Lower leg skin (tissue), 4 donors: ENCODE measurements at regions not wholly inside any gene's neighbourhood (a gene's known extent, or its start where the extent isn't known, plus 50 kb on each side); places are given as distances from the start of the nearest gene placed in this dataset.

Experiments
- DNase-seq, 2 donors: peaks; one replicate each; pipeline ENCODE4 v3.0.0-alpha.2; 2019; ENCODE audit warnings: low spot score in 2 of 2
- H3K4me3 ChIP-seq: fragments of 200-600 bp; sonication (generic); 2 replicates; pipeline ENCODE4 v1.5.1; 2017; ENCODE audit warnings: mild to moderate bottlenecking, low read depth; ENCODE audit not compliant: poor library complexity, severe bottlenecking
- CTCF ChIP-seq, 3 donors: fragments of 450-650 bp; IDR thresholded peaks; one replicate each; pipeline ENCODE4 v1.5.1; 2016; ENCODE audit warnings: antibody characterized with exemption in 3 of 3, mild to moderate bottlenecking in 3 of 3, moderate library complexity in 2 of 3
- POLR2A ChIP-seq, 2 donors: fragments of 450-650 bp; IDR thresholded peaks; one replicate each; pipeline ENCODE4 v1.6.1; 2016 to 2017; ENCODE audit warnings: antibody characterized with exemption in 2 of 2, mild to moderate bottlenecking in 1 of 2, moderate library complexity in 1 of 2
- WGBS, 2 donors: methylation state at CpG; one replicate each; pipeline ENCODE4 v1.1.5; 2018; 5-methylcytosine and 5-hydroxymethylcytosine counted together
- intact Hi-C: fragments of 100-400 bp; cut with DNase I; formaldehyde crosslinking; loops from one replicate; pipeline ENCODE4 v1.15.0; 2023; ENCODE audit warnings: low total_unique reads

GRCh38 chr18:40489301-40489700 lies 1465.7 kb upstream of the PIK3C3 start:
- no peak for TF ChIP-seq CTCF (IDR thresholded peaks at IDR 0.05)
- no peak for TF ChIP-seq POLR2A (IDR thresholded peaks at IDR 0.05)
- intact Hi-C loops = no loop called here

DNA sequence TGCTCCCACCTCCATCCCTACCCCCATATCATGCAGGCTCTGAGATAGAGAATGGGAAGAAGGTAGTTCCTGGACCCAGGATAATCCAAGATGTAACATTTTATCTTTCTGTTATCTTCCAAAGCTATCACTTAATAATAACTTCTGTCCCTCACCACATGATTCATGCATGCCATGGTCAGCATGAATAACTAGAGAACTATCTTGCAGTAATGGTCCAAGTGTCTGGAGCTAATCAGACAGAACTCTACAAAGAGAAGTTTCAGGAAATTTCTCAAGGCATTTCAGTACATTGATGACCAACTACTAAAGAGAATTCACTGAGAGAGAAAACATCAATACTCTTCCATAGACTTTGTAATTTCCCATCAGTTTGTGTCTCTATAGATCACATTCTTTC lies 1469.7 kb upstream of the PIK3C3 start:
- no peak for DNase-seq
- H3K4me3 ChIP-seq = no peak overlapping the region
- TF ChIP-seq POLR2A (IDR thresholded peaks at IDR 0.05) (no peak), CTCF (IDR thresholded peaks at IDR 0.05) (no peak)
- intact Hi-C loops = no loop called here

More at GRCh38 chr18:40489301-40489700, 1465.7 kb upstream of the PIK3C3 start:
- DNase-seq = no peak
- no peak overlapping the region for H3K4me3 ChIP-seq

DNA sequence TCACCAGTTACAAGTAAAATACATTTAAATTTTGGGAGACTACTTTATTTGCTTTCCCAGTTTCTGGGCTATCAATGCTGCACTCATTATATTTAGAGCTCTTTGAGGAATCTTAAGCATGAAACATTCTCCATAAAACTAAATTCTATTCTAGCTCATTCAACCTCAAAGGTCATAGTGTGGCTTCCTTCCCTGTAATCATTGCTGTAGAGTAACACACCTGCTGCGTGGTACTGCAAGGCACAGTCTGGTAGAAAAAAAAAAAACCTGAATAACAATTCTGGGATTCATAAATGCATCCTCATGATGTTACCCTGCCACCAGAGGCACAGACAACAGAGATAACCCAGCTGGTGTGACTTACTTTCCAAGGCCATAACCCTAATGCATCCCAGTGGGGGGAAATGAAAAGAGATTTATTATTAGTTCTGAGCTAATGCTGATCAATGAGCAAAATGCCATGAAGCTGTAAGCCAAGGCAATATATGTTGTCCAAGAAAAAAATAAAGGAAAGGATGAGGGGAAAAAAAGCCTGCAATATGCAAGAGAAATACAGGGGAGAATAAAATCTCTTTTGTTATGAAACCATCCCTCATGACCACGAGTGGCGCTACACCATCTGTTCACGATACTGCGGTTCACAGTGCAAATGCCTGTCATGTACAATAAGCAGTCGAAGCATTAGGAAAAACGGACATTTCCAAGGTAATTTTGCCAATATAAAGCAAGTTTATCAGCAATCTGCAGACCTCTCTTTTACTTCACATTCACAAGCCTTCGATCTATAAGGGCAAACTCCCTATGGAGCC lies 1481.6 kb upstream of the PIK3C3 start:
- intact Hi-C loops = no loop called here
- TF ChIP-seq CTCF (IDR thresholded peaks at IDR 0.05) (no peak), POLR2A (IDR thresholded peaks at IDR 0.05) (no peak)
- WGBS, 2 donors = 83 to 87% methylated on average over 8 of the region's 8 CpGs
- DNase-seq = no peak
- H3K4me3 ChIP-seq = no peak overlapping the region

DNA sequence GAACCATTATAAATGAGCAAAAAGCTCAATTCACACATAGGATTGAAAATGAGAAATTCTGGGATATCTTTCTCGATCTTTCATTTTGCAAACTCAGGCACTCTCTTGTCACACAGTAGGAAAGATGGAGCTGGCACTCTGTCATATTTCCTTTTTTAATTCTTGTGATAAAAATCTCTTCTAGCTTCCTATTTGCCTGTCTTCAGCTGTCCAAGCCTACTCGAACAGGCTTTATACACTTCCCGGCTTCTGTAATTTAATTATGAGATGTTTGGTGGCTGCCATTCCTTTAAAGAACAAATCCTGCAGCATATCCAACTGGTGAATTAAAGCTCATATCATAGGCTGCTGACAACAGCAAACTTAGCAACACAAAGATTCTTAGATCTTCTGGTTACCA lies 1484.3 kb upstream of the PIK3C3 start:
- TF ChIP-seq POLR2A (IDR thresholded peaks at IDR 0.05) = no peak
- TF ChIP-seq CTCF (IDR thresholded peaks at IDR 0.05) = no peak
- intact Hi-C loops = no loop called here
- H3K4me3 ChIP-seq = no peak overlapping the region
- no peak for DNase-seq
- WGBS, 2 donors = 82 to 83% methylated on average over 3 of the region's 3 CpGs

DNA sequence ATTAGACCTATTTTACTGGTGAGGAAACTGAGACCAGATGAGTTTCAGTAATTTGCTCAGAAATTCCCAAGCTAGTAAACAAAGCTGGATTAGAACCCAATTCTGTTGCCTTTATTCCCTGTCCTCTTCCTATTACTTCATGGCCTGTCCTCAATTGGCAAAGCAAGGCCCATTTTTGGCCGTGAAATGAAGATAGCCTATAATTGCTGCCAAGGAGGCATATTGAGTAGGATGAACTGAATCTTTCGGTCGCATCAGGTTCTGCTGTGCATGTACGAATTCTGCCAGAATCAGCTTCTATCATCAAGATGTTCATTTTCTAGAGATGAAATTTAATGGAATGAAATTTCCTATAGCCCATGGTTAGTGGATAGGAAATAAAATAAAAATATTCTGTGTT lies 1485.2 kb upstream of the PIK3C3 start:
- DNase-seq = no peak
- no peak for TF ChIP-seq CTCF (IDR thresholded peaks at IDR 0.05)
- no peak for TF ChIP-seq POLR2A (IDR thresholded peaks at IDR 0.05)
- 88 to 91% methylated on average over 4 of the region's 4 CpGs for WGBS, 2 donors
- intact Hi-C loops = no loop called here
- no peak overlapping the region for H3K4me3 ChIP-seq

DNA sequence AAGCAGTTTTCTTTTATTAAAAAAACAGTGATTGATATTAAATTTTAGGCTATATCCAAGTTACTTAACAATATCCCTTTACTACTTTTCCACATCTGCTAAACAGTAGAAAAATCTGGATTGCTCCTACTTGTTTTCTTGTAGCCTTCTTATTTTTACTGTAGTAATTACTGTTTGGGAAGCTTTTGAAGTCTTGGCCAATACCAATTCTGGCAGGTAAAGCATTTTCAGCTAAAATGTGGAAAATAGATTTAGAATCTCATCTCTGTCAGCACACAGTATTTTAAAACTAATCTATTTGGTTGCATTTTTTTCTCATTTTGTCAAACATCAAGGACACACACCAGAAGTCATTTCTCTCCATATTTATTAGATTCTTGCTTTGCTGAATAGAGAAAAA lies 1485.7 kb upstream of the PIK3C3 start:
- TF ChIP-seq CTCF (IDR thresholded peaks at IDR 0.05) = no peak
- no peak for TF ChIP-seq POLR2A (IDR thresholded peaks at IDR 0.05)
- H3K4me3 ChIP-seq = no peak overlapping the region
- intact Hi-C loops = no loop called here
- no peak for DNase-seq
